Body of pancreas (tissue), 4 donors: ENCODE measurements at regions not wholly inside any gene's neighbourhood (a gene's known extent, or its start where the extent isn't known, plus 50 kb on each side); places are given as distances from the start of the nearest gene placed in this dataset.

Experiments
- ATAC-seq: fragments of 150-250 bp; one replicate; pipeline ENCODE4 v1.9.1; 2016
- DNase-seq, 4 donors: peaks; one replicate each; pipeline ENCODE4 v3.0.0-alpha.2; 2019
- H3K27ac ChIP-seq, 4 donors: fragments of 200-600 bp; sonication (generic); 1 replicate in 3 of 4; 2 replicates in 1 of 4; pipeline versions ENCODE4 v1.5.1 to v1.6.1; 2016 to 2019; ENCODE audit warnings: mild to moderate bottlenecking in 1 of 4, mixed read lengths in 1 of 4, moderate library complexity in 1 of 4
- H3K27me3 ChIP-seq, 2 donors: fragments of 200-600 bp; sonication (generic); one replicate each; pipeline ENCODE4 v1.6.0; 2016; ENCODE audit warnings: mild to moderate bottlenecking in 1 of 2
- H3K36me3 ChIP-seq, 2 donors: fragments of 200-600 bp; sonication (generic); replicated peaks in 1 of 2; 2 replicates each; pipeline ENCODE4 v1.5.1; 2016; ENCODE audit warnings: low read depth in 2 of 2; ENCODE audit not compliant: insufficient read depth in 1 of 2
- H3K4me1 ChIP-seq: fragments of 200-600 bp; sonication (generic); one replicate; pipeline ENCODE4 v1.6.0; 2016
- H3K4me3 ChIP-seq, 2 donors: fragments of 200-600 bp; sonication (generic); 1 replicate in 1 of 2; 2 replicates in 1 of 2; pipeline ENCODE4 v1.5.1; 2016 to 2019
- H3K9me3 ChIP-seq, 3 donors: fragments of 200-600 bp; sonication (generic); 1 replicate in 2 of 3; 2 replicates in 1 of 3; pipeline ENCODE4 v1.5.1; 2016
- POLR2A ChIP-seq, 3 donors: fragments of 450-650 bp; IDR thresholded peaks; one replicate each; pipeline ENCODE4 v1.6.1; 2016; ENCODE audit warnings: antibody characterized with exemption in 3 of 3, mild to moderate bottlenecking in 2 of 3
- WGBS, 2 donors: methylation state at CpG; one replicate each; pipeline ENCODE4 v1.1.5; 2017; 5-methylcytosine and 5-hydroxymethylcytosine counted together
- intact Hi-C: fragments of 100-400 bp; cut with DNase I; formaldehyde crosslinking; loops from one replicate; pipeline ENCODE4 v1.15.1; 2023
- TF ChIP-seq, protein P1 (sequence below), 7 experiments: fragments of 450-650 bp in 4 of 7; fragments of 200-600 bp in 3 of 7; sonication (generic) in 3 of 7; IDR thresholded peaks; one replicate each; pipeline ENCODE4 v1.5.1; 2016 to 2019; ENCODE audit warnings: antibody characterized with exemption in 7 of 7

DNA sequence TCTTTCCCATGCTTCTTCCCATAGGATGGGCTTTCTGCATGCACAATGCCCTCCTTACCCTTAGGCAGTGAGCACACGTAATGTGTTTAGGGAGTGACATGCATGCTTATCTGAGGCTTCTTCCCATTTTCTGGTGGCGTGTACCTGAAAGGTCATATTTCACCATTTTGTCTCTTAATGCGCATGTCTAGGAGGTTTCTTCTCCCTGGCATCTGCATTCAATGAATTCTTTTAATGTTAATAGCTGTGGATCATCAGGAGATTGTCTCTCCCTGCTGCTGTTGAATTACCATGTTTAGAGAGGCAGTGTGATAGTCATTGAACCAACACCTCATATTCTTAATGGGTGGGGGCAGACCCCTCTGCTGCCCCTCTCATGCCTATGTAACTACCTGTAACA, 205.6 kb upstream of the SGO1 start:
- WGBS, 2 donors, result 59 to 65% methylated on average over 3 of the region's 3 CpGs
- H3K27ac ChIP-seq, result no peak overlapping the region
- no peak for DNase-seq
- no peak overlapping the region for H3K4me3 ChIP-seq
- no peaks in the 10 kb centered on the region for H3K36me3 ChIP-seq
- no peaks in the 10 kb centered on the region for H3K4me1 ChIP-seq
- H3K27me3 ChIP-seq, result no peaks in the 10 kb centered on the region
- intact Hi-C loops, result no loop called here
- no peaks in the 10 kb centered on the region for H3K9me3 ChIP-seq
- no peak for ATAC-seq
- TF ChIP-seq, protein P1, sequence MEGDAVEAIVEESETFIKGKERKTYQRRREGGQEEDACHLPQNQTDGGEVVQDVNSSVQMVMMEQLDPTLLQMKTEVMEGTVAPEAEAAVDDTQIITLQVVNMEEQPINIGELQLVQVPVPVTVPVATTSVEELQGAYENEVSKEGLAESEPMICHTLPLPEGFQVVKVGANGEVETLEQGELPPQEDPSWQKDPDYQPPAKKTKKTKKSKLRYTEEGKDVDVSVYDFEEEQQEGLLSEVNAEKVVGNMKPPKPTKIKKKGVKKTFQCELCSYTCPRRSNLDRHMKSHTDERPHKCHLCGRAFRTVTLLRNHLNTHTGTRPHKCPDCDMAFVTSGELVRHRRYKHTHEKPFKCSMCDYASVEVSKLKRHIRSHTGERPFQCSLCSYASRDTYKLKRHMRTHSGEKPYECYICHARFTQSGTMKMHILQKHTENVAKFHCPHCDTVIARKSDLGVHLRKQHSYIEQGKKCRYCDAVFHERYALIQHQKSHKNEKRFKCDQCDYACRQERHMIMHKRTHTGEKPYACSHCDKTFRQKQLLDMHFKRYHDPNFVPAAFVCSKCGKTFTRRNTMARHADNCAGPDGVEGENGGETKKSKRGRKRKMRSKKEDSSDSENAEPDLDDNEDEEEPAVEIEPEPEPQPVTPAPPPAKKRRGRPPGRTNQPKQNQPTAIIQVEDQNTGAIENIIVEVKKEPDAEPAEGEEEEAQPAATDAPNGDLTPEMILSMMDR (IDR thresholded peaks at IDR 0.05), result no peak
- TF ChIP-seq POLR2A (IDR thresholded peaks at IDR 0.05), result no peak

DNA sequence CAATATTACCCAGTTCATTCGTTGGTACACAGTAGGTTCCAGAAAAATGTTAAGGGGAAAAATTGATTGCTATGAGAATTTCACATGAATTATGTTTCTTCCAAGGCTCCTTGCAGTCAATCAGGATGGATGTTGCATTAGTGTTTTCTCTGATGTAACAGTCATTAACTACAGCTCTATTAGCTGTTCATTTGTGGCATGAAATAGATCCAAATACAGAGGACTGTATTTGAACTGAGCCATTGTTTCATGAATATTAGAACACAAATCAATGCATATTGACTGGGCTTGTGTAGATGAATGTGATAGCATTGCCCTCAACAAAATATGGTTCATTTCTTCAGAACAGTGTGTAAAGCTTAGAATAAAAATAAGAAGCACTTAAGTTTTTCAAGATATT, 203.0 kb upstream of the SGO1 start:
- no peaks in the 10 kb centered on the region for H3K9me3 ChIP-seq
- DNase-seq (no peak), ATAC-seq (no peak)
- H3K4me1 ChIP-seq, result no peaks in the 10 kb centered on the region
- H3K27me3 ChIP-seq, result no peaks in the 10 kb centered on the region
- TF ChIP-seq POLR2A (IDR thresholded peaks at IDR 0.05), result no peak
- TF ChIP-seq, protein P1 (IDR thresholded peaks at IDR 0.05), result no peak
- intact Hi-C loops, result no loop called here
- no peak overlapping the region for H3K4me3 ChIP-seq
- no peak overlapping the region for H3K27ac ChIP-seq
- 31 to 45% methylated on average over 1 of the region's 1 CpG for WGBS, 2 donors
- no peaks in the 10 kb centered on the region for H3K36me3 ChIP-seq

DNA sequence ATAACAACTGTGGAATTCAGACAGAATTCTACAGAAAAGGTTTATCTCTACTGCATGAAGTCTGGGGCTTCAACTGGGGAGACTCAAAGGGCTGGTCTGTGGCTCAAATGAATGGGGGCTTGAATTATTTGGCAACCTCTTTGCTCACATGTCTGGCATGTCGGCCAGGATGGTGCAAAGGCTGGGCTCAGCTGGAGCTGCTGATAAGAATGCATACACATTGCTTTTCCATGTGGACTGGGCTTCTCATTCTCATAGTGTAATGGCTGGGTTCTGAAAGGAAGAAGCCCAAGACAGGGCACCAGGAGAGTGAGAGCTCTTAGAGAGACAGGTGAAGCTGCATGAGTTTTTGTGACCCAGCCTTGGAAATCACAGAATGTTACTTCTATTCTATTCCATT, 194.3 kb upstream of the SGO1 start:
- DNase-seq (no peak), ATAC-seq (no peak)
- Histone ChIP-seq H3K27ac (no peak overlapping the region), H3K36me3 (no peaks in the 10 kb centered on the region), H3K9me3 (no peaks in the 10 kb centered on the region), H3K4me3 (no peak overlapping the region), H3K27me3 (no peaks in the 10 kb centered on the region), H3K4me1 (no peaks in the 10 kb centered on the region)
- intact Hi-C loops, result no loop called here
- 13 to 36% methylated on average over 1 of the region's 1 CpG for WGBS, 2 donors
- no peak for TF ChIP-seq POLR2A (IDR thresholded peaks at IDR 0.05)
- TF ChIP-seq, protein P1 (IDR thresholded peaks at IDR 0.05), result no peak

DNA sequence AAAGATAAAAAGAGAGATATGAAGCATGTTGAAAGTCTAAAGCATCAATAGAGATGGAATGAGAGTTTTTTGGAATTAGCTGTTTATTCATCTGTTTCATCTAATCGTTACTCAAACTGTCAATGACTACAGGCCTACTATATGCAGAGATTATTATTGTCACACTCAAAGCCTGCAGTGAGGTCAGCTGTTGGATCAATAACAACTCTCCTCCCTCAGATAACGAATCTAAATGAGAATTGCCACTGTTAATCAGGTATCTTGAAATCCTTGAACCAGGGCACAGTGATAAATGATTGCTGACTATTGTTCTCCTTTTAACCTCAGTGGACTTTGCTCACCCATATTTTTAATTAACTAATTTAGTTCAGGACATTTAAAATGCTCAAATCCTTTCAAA, 192.3 kb upstream of the SGO1 start:
- Histone ChIP-seq H3K36me3 (no peaks in the 10 kb centered on the region), H3K27ac (no peak overlapping the region), H3K4me1 (no peaks in the 10 kb centered on the region), H3K9me3 (no peaks in the 10 kb centered on the region), H3K27me3 (no peaks in the 10 kb centered on the region), H3K4me3 (no peak overlapping the region)
- ATAC-seq (no peak), DNase-seq (no peak)
- intact Hi-C loops, result no loop called here
- no peak for TF ChIP-seq POLR2A (IDR thresholded peaks at IDR 0.05)
- 13 to 16% methylated on average over 2 of the region's 2 CpGs for WGBS, 2 donors

DNA sequence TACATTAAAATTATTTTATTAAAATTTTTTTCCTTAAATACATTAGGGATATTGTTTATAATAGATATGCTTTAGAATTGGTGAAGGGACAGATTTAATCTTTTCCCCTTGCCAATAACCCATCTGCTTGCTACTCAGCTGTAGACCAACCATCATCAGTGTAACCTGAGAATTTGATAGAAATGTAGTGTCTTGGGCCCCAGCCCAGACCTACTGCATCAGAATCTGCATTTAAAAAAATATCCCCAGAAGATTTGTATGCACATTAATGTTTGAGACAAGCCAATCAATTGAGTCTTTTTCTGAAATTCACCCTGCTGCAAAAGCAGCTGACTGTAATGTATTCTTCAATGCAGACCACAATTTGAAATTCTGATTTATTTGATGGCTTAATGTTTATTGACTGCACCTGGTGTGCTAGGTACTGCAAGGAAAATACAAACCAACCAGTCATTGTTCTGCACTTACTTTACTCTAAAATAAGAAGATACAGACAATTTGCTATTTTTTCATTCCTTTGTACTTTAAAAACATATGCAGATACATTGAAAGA, 190.7 kb upstream of the SGO1 start:
- no peaks in the 10 kb centered on the region for H3K9me3 ChIP-seq
- H3K27me3 ChIP-seq, result no peaks in the 10 kb centered on the region
- intact Hi-C loops, result no loop called here
- H3K4me3 ChIP-seq, result no peak overlapping the region
- H3K27ac ChIP-seq, result no peak overlapping the region
- no peaks in the 10 kb centered on the region for H3K36me3 ChIP-seq
- no peak for DNase-seq
- ATAC-seq, result no peak
- H3K4me1 ChIP-seq, result no peaks in the 10 kb centered on the region
- TF ChIP-seq, protein P1 (IDR thresholded peaks at IDR 0.05), result no peak
- TF ChIP-seq POLR2A (IDR thresholded peaks at IDR 0.05), result no peak
